Mononuclear cell (primary cell): ENCODE measurements at regions not wholly inside any gene's neighbourhood (a gene's known extent, or its start where the extent isn't known, plus 50 kb on each side); places are given as distances from the start of the nearest gene placed in this dataset.

Source experiments
- H3K27me3 ChIP-seq: 2 replicates; pipeline ENCODE4 v1.6.0; 2011; ENCODE audit warnings: low read length, control low read depth; ENCODE audit not compliant: insufficient read depth
- H3K4me1 ChIP-seq: 2 replicates; pipeline ENCODE4 v1.5.1; 2011; ENCODE audit warnings: mild to moderate bottlenecking, low read length, control low read depth; ENCODE audit not compliant: insufficient read depth
- H3K4me3 ChIP-seq: 2 replicates; pipeline ENCODE4 v1.5.1; 2011; ENCODE audit warnings: mild to moderate bottlenecking, low read length, moderate library complexity
- H3K9me3 ChIP-seq: 2 replicates; pipeline ENCODE4 v1.5.1; 2011; ENCODE audit warnings: low read depth, mild to moderate bottlenecking, control low read depth, low read length

DNA sequence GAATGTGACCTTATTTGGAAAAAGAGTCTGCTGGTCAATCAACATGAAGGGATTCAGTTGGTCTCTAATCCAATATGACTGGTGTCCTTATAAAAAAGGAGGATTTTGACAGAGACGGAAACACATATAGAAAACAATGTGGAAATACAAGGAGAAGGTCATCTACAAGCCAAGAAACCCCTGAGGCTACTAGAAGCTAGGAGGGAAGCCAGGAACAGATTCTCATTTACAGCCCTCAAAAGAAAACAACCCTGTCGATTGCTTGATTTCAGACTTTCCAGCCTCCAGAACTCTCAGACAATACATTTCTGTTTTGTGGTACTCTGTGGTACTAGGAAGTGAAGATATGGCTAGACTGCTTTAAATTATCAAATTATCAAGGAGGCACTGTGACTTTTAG, 162.9 kb upstream of the IGF1R start:
- Histone ChIP-seq H3K9me3 (peaks cover 9% of the 10 kb centered on the region), H3K27me3 (no peaks in the 10 kb centered on the region), H3K4me3 (no peak overlapping the region), H3K4me1 (no peaks in the 10 kb centered on the region)

DNA sequence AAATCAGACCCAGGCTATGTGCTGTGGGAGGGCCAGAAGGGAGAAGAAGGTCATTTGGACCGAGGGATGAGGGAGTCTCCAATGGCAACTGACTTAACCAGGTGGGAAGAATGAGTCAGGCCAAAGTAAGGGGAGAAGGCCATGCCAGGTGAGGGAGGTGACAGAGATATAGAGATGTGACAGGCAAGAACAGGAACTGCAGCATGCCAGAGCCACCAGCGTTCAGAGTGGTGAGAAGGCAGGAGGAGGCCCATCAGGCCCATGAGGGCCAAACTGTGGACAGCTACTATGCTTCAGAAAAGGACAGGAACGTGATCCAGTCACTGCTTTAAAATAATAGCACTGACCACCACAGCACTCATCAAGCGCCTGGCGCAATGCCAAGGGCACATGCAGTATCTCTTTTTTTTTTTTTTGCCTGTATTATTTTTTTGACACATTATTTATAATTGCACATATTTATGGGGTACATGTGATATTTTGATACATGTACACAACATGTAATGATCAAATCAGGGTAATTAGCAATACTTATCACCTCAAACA, 154.3 kb upstream of the IGF1R start:
- H3K4me1 ChIP-seq: no peaks in the 10 kb centered on the region
- H3K9me3 ChIP-seq: no peaks in the 10 kb centered on the region
- H3K4me3 ChIP-seq: no peak overlapping the region
- H3K27me3 ChIP-seq: no peaks in the 10 kb centered on the region

DNA sequence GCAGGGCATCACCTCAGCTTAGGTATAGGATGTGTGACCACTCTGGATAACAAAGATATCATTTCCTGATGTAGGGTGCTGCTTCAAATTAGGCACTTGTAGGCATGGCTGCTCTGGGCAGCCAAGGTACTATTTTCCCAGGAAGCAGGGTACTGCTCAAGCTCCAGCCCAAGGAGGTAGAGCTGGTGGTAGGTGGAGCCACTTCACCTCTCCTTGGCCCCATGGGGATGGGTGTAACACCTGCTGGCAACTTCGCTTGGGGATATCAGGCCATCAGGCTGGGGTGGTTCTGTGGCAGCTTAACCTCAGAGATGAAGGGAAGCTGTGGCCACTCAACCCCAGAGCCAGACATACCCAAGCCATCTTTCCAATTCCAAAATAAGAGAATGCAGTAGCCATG, 147.1 kb upstream of the IGF1R start:
- H3K4me3 ChIP-seq: no peak overlapping the region
- H3K27me3 ChIP-seq: no peaks in the 10 kb centered on the region
- H3K9me3 ChIP-seq: no peaks in the 10 kb centered on the region
- peaks cover 7% of the 10 kb centered on the region for H3K4me1 ChIP-seq

DNA sequence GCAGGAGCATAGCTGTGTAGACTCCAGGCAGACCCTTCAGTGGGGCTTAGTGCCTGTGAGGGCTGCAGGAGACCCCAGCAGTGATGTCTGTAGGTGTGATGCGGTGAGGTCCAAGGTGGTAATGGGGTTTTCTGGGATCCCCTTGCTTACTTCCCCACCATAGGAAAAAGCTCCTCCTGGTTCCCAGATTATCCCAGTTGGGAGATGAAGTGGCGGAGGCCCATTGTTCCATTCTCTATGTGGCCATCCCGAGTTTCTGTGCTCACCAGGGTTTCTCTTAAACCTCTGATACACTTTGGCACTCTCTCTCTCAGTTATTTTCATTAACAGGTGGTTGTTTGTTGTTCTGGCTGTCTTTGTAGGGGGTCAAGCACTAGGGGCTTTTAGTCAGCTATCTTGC, 146.7 kb upstream of the IGF1R start:
- H3K27me3 ChIP-seq: no peaks in the 10 kb centered on the region
- H3K9me3 ChIP-seq: no peaks in the 10 kb centered on the region
- H3K4me1 ChIP-seq: peaks cover 7% of the 10 kb centered on the region
- H3K4me3 ChIP-seq: no peak overlapping the region

DNA sequence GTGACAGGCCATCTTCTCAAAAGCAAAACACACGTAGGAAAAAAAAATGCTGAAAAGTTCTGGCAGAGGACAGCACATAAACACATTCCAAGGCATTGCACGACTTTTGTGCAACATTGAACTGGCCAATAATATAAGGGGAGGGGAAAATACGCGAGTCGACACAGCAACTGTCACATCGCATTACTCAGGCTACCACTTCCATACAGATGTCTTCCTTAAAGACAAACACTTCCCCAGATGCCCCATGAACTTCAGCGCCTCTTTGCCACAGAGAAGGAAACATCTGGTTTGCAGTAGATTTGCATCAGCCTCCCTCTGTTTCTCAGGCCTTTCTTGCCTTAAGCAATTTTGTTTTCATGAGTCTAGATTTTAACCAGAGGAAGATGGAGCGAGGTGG, 144.4 kb upstream of the IGF1R start:
- H3K4me1 ChIP-seq: peaks cover 7% of the 10 kb centered on the region
- no peaks in the 10 kb centered on the region for H3K9me3 ChIP-seq
- no peaks in the 10 kb centered on the region for H3K27me3 ChIP-seq
- H3K4me3 ChIP-seq: no peak overlapping the region

DNA sequence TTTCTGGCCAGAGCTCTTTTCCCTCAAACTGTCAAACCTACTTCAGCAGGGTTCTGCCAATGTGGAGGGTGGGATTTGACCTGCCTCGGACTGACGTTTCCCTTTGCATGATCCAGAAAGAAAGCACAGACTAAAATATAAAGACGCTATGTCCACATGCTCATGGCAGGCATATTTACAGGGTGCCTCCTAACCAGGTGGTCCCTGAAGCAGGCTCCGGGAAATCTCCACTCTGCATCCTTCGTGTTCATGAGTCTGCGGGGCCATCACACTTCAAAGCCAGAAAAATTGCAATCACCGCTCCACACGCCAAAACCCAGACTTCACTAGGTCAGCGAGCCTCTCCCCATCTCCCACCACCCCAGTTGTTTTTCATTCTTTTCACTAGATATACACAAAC, 143.3 kb upstream of the IGF1R start:
- Histone ChIP-seq H3K4me3 (no peak overlapping the region), H3K9me3 (no peaks in the 10 kb centered on the region), H3K27me3 (no peaks in the 10 kb centered on the region), H3K4me1 (peaks cover 7% of the 10 kb centered on the region)

DNA sequence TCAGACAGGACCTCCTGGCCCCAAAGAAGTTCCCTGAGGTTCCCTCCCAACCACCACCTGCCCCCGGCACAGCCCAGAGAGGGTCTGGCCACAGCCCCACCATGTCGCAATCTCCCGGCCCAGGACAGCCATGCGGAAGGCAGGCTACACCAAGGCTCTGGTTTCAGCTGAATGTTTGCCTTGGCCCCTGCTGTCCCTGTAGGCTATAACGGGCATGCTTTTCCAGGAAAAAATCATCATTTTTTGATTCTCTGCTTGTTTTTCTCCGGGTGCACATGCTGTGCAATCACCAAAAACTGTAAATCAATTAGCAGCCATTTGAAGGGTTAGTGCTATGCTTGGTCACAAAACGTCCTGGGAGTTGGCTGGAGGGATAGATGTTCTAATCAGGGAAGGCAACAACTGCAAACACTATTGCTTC, 142.7 kb upstream of the IGF1R start:
- Histone ChIP-seq H3K4me1 (peaks cover 7% of the 10 kb centered on the region), H3K9me3 (no peaks in the 10 kb centered on the region), H3K27me3 (no peaks in the 10 kb centered on the region), H3K4me3 (no peak overlapping the region)

DNA sequence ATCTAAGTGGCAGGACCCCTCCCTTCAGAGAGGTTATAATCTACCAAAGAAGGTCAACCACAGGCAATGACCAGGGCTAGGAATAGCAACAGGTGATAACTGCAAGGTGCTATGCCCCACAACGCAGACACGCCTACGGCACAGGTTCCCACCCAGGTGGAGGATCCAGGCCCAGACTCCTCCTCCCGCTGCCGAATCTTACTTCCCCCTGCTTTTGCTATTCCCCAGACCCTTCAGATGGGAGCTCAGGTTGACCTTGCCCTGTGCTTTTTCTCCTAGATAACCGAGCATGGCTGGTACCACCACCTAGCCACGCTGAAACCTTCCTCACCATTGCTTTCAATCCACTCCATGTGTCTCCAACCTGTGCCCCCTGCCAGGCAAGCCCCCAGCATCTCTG, 142.2 kb upstream of the IGF1R start:
- no peak overlapping the region for H3K4me3 ChIP-seq
- H3K4me1 ChIP-seq: peaks cover 7% of the 10 kb centered on the region
- no peaks in the 10 kb centered on the region for H3K27me3 ChIP-seq
- H3K9me3 ChIP-seq: no peaks in the 10 kb centered on the region

DNA sequence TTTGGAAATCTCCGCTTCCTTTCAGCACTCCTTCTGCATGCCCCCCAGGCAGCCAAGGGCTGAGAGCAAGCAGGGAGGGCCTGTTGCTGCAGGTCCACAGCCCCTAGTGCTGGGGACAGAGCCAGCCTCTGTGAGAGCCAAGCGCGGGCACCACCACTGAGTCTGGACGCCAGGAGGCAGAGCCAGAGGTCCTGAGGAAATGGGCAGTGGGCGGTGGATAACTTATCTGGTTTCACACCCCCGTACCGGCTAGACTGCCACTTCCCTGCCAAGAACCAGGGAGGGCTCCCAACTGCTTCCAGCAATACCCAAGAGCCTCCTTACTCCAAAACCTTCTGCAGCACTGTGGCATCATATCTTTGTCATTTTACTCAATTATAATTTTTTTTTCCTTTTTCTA, 141.6 kb upstream of the IGF1R start:
- Histone ChIP-seq H3K27me3 (no peaks in the 10 kb centered on the region), H3K4me1 (peaks cover 7% of the 10 kb centered on the region), H3K4me3 (no peak overlapping the region), H3K9me3 (no peaks in the 10 kb centered on the region)

DNA sequence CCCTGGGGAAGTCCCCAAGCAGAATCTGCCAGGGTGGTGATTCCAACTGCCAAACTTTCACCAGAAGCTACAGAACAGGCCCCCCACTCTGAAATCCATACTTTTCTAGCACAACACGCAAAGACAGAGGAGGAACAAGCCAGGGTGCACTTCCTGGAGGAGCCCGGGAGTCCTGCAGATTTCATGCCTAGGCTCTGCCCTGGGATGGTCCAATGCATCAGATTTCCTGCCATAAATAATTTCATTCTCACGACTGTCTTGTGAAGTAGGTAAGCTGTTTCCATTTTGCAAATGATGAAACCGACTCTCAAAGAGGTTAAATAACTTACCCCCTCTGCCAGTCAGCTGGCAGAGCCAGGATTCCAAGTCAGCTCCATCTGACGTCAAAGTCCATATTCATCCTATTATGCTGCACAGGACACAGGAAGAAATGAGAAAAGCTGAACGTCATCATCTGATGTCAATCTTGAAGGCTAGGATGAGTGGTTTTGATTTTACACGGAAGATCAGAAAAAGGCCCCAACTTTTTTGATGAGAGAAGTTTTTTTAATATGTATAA, 134.8 kb upstream of the IGF1R start:
- H3K4me1 ChIP-seq: no peaks in the 10 kb centered on the region
- H3K4me3 ChIP-seq: no peak overlapping the region
- H3K27me3 ChIP-seq: no peaks in the 10 kb centered on the region
- no peaks in the 10 kb centered on the region for H3K9me3 ChIP-seq

DNA sequence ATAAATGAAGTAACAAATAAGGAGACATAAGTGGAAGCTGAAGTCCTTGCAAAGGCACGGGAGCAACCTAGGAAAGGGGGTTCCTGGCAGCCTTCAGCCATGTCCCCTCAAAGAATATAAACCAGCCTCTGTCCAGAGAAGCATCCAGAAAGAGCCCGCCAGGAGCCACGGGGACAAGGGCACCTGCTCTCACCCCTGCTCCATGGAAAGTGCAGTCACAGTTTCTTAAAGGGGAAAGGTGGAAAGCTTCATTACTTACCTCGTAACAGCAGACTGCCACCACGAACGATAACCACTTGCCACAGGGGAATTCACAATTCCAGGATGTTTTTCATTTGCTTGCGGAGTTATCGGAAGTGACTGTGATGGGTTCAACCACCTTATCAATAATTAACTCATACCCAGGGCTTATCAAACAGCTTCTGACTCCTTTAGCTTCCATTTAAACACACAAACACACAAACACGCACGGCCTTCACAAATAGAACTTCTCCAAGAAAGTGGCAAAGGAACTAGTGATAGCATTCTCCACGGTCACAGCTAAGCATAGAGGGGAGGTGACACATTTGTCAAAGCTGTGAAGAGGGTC, 134.2 kb upstream of the IGF1R start:
- no peaks in the 10 kb centered on the region for H3K9me3 ChIP-seq
- H3K4me3 ChIP-seq: no peak overlapping the region
- no peaks in the 10 kb centered on the region for H3K4me1 ChIP-seq
- H3K27me3 ChIP-seq: no peaks in the 10 kb centered on the region

DNA sequence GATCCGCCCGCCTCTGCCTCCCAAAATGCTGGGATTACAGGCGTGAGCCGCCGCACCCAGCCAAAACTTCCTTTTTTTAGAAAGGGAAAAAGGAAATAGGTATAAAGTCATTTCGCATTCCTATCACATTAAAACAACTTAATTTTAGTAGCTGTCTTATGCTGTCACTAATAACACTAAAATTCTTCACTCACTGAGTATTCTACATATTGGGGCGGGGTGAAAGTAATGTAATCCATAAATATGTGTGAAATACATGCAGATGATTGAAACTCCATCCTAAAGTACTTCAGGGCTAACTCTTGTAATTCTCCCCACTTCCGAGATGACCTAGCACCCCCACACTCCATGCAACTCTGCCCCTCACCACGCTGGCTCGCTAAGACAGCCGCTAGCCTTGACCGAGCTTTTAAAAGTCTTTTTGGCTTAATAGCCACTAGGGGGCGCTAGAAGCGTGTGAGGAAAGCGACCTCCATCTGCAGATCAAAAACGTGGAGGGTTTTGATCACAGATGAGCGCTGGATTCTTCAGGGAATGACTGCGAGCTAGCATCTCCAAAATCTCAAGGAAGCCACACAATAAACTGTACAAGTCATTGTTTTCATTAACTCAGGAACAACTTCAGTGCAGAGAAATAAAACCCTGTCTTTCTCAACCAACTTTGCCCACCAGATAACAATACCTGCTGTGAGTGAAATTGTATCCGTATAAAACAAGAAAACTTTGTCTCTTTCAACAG, 129.3 kb upstream of the IGF1R start:
- Histone ChIP-seq H3K9me3 (no peaks in the 10 kb centered on the region), H3K4me1 (no peaks in the 10 kb centered on the region), H3K27me3 (no peaks in the 10 kb centered on the region), H3K4me3 (no peak overlapping the region)

DNA sequence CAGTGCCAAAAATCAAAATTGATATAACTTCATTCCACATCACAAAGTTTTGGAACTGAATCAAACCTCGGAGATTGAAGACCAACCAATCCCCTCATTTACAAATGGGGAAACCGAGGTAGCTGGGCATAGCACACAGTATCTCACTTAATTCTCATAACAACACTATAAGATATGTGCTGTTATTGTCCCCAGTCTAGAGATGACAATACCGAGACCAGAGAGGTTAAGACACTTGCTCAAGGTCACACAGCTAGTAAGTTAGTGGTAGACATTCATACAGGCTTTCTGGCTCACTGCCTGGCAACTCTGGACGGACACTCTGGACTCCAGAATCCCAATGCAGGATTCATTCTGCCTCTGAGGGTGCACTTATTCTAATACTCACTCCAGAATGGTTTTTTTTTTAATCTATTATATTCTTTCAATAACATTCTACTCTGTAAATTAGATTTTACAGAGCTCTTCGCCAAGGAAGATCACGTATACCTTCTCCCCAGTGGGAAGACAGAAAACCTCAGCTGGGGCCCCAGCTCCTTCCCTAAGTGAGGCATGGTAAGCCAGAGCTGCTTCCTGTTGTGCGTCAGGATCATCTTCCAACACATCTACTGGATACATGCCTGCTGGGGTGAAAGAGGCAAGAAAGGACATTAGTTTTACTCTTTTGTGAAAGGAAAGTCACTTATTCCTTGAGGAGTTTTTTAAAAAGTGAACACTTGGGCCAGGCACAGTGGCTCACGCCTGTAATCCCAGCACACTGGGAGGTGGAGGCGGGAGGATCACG, 128.4 kb upstream of the IGF1R start:
- Histone ChIP-seq H3K27me3 (no peaks in the 10 kb centered on the region), H3K4me1 (no peaks in the 10 kb centered on the region), H3K9me3 (no peaks in the 10 kb centered on the region), H3K4me3 (no peak overlapping the region)

DNA sequence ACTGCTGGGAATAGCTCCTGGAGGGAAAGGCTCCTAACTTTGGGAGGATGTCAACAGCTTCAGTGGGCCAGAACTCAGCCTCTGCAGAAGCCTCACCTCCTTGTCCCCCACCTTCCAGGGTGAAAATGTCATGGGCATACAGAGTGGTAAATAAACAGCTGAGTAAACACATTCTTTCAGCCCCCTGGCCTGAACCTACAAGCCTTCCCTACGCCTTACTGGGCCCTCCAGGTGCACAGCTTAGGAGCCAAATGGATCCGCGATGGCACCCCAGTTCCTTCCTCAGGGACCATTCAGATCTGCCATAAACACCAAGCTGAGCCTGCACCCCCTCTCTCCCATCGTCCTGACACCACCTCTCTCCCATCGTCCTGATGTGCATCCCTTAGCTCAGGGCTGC, 126.2 kb upstream of the IGF1R start:
- Histone ChIP-seq H3K9me3 (no peaks in the 10 kb centered on the region), H3K4me1 (no peaks in the 10 kb centered on the region), H3K27me3 (no peaks in the 10 kb centered on the region), H3K4me3 (no peak overlapping the region)
